ENCODE measurements at regions not wholly inside any gene's neighbourhood (a gene's known extent, or its start where the extent isn't known, plus 50 kb on each side); places are given as distances from the start of the nearest gene placed in this dataset.

DNA sequence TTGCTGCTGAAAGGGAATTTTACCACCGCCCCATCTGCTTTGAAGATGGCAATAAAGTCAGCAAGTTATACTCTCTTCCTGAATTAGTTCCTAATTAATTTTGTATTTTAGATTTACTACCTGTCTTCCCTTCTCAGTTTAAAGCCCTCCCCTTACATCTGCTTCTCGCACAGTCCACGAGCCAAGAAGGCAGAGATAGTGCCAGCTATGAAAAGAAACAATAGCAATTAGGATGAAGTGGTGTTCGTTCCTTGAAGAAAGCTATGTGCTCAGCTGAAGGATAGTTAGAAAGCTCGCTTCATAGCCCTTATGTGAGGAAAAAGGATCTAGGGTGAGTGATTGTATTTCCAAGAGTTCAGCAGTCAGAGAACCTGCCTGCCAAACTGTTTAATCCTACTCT, 1678.8 kb upstream of the TENM3 start:
- no peak overlapping the region for H2AK5ac ChIP-seq (ENCODE audit: low read length)
- no peak overlapping the region for H3K23ac ChIP-seq (ENCODE audit: low read length)

GRCh38 chr4:180565856-180566431, 1677.3 kb upstream of the TENM3 start:
- no CpG with 5 or more reads among the region's 2 CpGs for WGBS (ENCODE audit: extremely low coverage, insufficient coverage, insufficient read length)
- Histone ChIP-seq H3K4me3 (ENCODE audit: low read depth, low read length) (no peak overlapping the region), H2BK5ac (ENCODE audit: low read depth, low read length, poor library complexity) (no peak overlapping the region), H3K9ac (ENCODE audit: low read length) (no peak overlapping the region), H3K79me2 (ENCODE audit: control insufficient read depth, insufficient read depth, low read length, poor library complexity) (no peaks in the 10 kb centered on the region), H3K36me3 (ENCODE audit: control insufficient read depth in 1 of 2, insufficient read depth in 2 of 2, low read length in 2 of 2) (peaks cover 0 to under 1% of the 10 kb centered on the region in 2 experiments), H3K9me3 (ENCODE audit: insufficient read depth, low read depth, low read length) (peaks cover 11% of the 10 kb centered on the region), H3K14ac (ENCODE audit: low read length) (no peak overlapping the region), H3K27ac (ENCODE audit: low read depth, low read length) (no peak overlapping the region), H3K23ac (ENCODE audit: low read length) (no peak overlapping the region), H2AK5ac (ENCODE audit: low read length) (no peak overlapping the region), H3K79me1 (ENCODE audit: low read length) (no peaks in the 10 kb centered on the region), H2AFZ (ENCODE audit: insufficient read depth, low read length, poor library complexity) (no peak overlapping the region), H2BK12ac (ENCODE audit: low read length) (no peak overlapping the region), H3K4ac (ENCODE audit: low read depth, low read length) (no peak overlapping the region), H3K4me2 (ENCODE audit: low read length) (no peak overlapping the region), H3K18ac (ENCODE audit: low read length) (no peak overlapping the region), H2BK120ac (ENCODE audit: insufficient read depth, low read length, poor library complexity) (no peak overlapping the region), H4K91ac (ENCODE audit: low read depth, low read length) (no peak overlapping the region), H3K4me1 (ENCODE audit: control insufficient read depth in 1 of 2, insufficient read depth in 2 of 2, low read length in 2 of 2) (no peaks in the 10 kb centered on the region), H3K27me3 (ENCODE audit: insufficient read depth, low read length) (no peaks in the 10 kb centered on the region), H4K8ac (ENCODE audit: low read depth, low read length) (no peak overlapping the region), H4K12ac (ENCODE audit: low read depth, low read length) (no peak overlapping the region)
- DNase-seq, result no peak

More for the DNA sequence above, 1678.8 kb upstream of the TENM3 start:
- Histone ChIP-seq H3K27ac (ENCODE audit: low read depth, low read length) (no peak overlapping the region), H3K4ac (ENCODE audit: low read depth, low read length) (no peak overlapping the region), H3K36me3 (ENCODE audit: control insufficient read depth in 1 of 2, insufficient read depth in 2 of 2, low read length in 2 of 2) (no peaks in the 10 kb centered on the region), H3K14ac (ENCODE audit: low read length) (no peak overlapping the region), H3K4me2 (ENCODE audit: low read length) (no peak overlapping the region), H3K18ac (ENCODE audit: low read length) (no peak overlapping the region), H3K4me1 (ENCODE audit: control insufficient read depth in 1 of 2, insufficient read depth in 2 of 2, low read length in 2 of 2) (no peaks in the 10 kb centered on the region), H4K8ac (ENCODE audit: low read depth, low read length) (no peak overlapping the region), H2BK120ac (ENCODE audit: insufficient read depth, low read length, poor library complexity) (no peak overlapping the region), H3K79me1 (ENCODE audit: low read length) (no peaks in the 10 kb centered on the region), H2AFZ (ENCODE audit: insufficient read depth, low read length, poor library complexity) (no peak overlapping the region), H4K91ac (ENCODE audit: low read depth, low read length) (no peak overlapping the region), H3K27me3 (ENCODE audit: insufficient read depth, low read length) (no peaks in the 10 kb centered on the region), H3K9ac (ENCODE audit: low read length) (no peak overlapping the region), H4K12ac (ENCODE audit: low read depth, low read length) (no peak overlapping the region), H2BK12ac (ENCODE audit: low read length) (no peak overlapping the region), H3K79me2 (ENCODE audit: control insufficient read depth, insufficient read depth, low read length, poor library complexity) (no peaks in the 10 kb centered on the region), H3K9me3 (ENCODE audit: insufficient read depth, low read depth, low read length) (peaks cover 11% of the 10 kb centered on the region), H3K4me3 (ENCODE audit: low read depth, low read length) (no peak overlapping the region), H2BK5ac (ENCODE audit: low read depth, low read length, poor library complexity) (no peak overlapping the region)
- DNase-seq, result no peak
- WGBS (ENCODE audit: extremely low coverage, insufficient coverage, insufficient read length), result no CpG with 5 or more reads among the region's 5 CpGs

DNA sequence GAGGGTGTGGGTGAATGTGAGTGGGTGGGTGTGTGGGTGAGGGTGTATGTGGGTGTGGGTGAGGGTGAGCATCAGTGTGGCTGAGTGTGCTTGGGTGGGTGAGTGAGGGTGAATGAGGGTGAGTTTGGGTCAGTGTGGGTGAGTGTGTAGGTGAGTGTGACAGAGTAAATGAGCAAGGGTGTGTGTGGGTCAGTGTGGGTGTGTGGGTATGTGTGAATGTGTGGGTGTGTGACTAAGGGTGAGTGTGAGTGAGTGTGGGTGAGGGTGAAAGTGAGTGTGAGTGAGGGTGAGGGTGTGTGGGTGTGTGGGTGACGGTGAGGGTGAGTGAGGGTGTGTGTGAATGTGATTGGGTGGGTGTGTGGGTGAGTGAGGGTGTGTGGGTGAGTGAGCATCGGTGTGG, 1676.7 kb upstream of the TENM3 start:
- no peak overlapping the region for H3K4me3 ChIP-seq (ENCODE audit: low read depth, low read length)
- no peak overlapping the region for H2AFZ ChIP-seq (ENCODE audit: insufficient read depth, low read length, poor library complexity)
- H3K9ac ChIP-seq (ENCODE audit: low read length), result no peak overlapping the region
- no peak overlapping the region for H2AK5ac ChIP-seq (ENCODE audit: low read length)
- no peak overlapping the region for H3K27ac ChIP-seq (ENCODE audit: low read depth, low read length)
- WGBS (ENCODE audit: extremely low coverage, insufficient coverage, insufficient read length), result 100% methylated on average over 1 of the region's 2 CpGs
- no peak overlapping the region for H4K91ac ChIP-seq (ENCODE audit: low read depth, low read length)
- no peak overlapping the region for H2BK120ac ChIP-seq (ENCODE audit: insufficient read depth, low read length, poor library complexity)
- H2BK5ac ChIP-seq (ENCODE audit: low read depth, low read length, poor library complexity), result no peak overlapping the region
- no peaks in the 10 kb centered on the region for H3K27me3 ChIP-seq (ENCODE audit: insufficient read depth, low read length)
- no peak overlapping the region for H3K14ac ChIP-seq (ENCODE audit: low read length)
- no peak overlapping the region for H3K23ac ChIP-seq (ENCODE audit: low read length)
- H2BK12ac ChIP-seq (ENCODE audit: low read length), result no peak overlapping the region
- H3K4me2 ChIP-seq (ENCODE audit: low read length), result no peak overlapping the region
- H3K4me1 ChIP-seq (ENCODE audit: control insufficient read depth in 1 of 2, insufficient read depth in 2 of 2, low read length in 2 of 2), result no peaks in the 10 kb centered on the region
- no peak overlapping the region for H4K12ac ChIP-seq (ENCODE audit: low read depth, low read length)
- no peak overlapping the region for H4K8ac ChIP-seq (ENCODE audit: low read depth, low read length)
- no peaks in the 10 kb centered on the region for H3K79me2 ChIP-seq (ENCODE audit: control insufficient read depth, insufficient read depth, low read length, poor library complexity)
- H3K9me3 ChIP-seq (ENCODE audit: insufficient read depth, low read depth, low read length), result peaks cover 11% of the 10 kb centered on the region
- no peaks in the 10 kb centered on the region for H3K79me1 ChIP-seq (ENCODE audit: low read length)
- peaks cover 0 to 1% of the 10 kb centered on the region in 2 experiments for H3K36me3 ChIP-seq (ENCODE audit: control insufficient read depth in 1 of 2, insufficient read depth in 2 of 2, low read length in 2 of 2)
- no peak overlapping the region for H3K4ac ChIP-seq (ENCODE audit: low read depth, low read length)
- no peak overlapping the region for H3K18ac ChIP-seq (ENCODE audit: low read length)
- no peak for DNase-seq

- no peak overlapping the region for H4K12ac ChIP-seq (ENCODE audit: low read depth, low read length)
- H3K9ac ChIP-seq (ENCODE audit: low read length), result no peak overlapping the region
- no peaks in the 10 kb centered on the region for H3K79me2 ChIP-seq (ENCODE audit: control insufficient read depth, insufficient read depth, low read length, poor library complexity)
- no peaks in the 10 kb centered on the region for H3K4me1 ChIP-seq (ENCODE audit: control insufficient read depth in 1 of 2, insufficient read depth in 2 of 2, low read length in 2 of 2)
- 100% methylated on average over 7 of the region's 7 CpGs for WGBS (ENCODE audit: extremely low coverage, insufficient coverage, insufficient read length)
- H3K27me3 ChIP-seq (ENCODE audit: insufficient read depth, low read length), result no peaks in the 10 kb centered on the region
- H3K9me3 ChIP-seq (ENCODE audit: insufficient read depth, low read depth, low read length), result peaks cover 11% of the 10 kb centered on the region
- H3K14ac ChIP-seq (ENCODE audit: low read length), result no peak overlapping the region
- H3K4me2 ChIP-seq (ENCODE audit: low read length), result no peak overlapping the region
- H2BK5ac ChIP-seq (ENCODE audit: low read depth, low read length, poor library complexity), result no peak overlapping the region
- no peak overlapping the region for H4K8ac ChIP-seq (ENCODE audit: low read depth, low read length)
- H2AK5ac ChIP-seq (ENCODE audit: low read length), result no peak overlapping the region
- no peak overlapping the region for H2BK12ac ChIP-seq (ENCODE audit: low read length)
- no peak overlapping the region for H3K4me3 ChIP-seq (ENCODE audit: low read depth, low read length)
- no peak overlapping the region for H2AFZ ChIP-seq (ENCODE audit: insufficient read depth, low read length, poor library complexity)
- H2BK120ac ChIP-seq (ENCODE audit: insufficient read depth, low read length, poor library complexity), result no peak overlapping the region
- H3K36me3 ChIP-seq (ENCODE audit: control insufficient read depth in 1 of 2, insufficient read depth in 2 of 2, low read length in 2 of 2), result peaks cover 0 to 1% of the 10 kb centered on the region in 2 experiments
- H3K79me1 ChIP-seq (ENCODE audit: low read length), result no peaks in the 10 kb centered on the region
- no peak overlapping the region for H3K27ac ChIP-seq (ENCODE audit: low read depth, low read length)
- H3K23ac ChIP-seq (ENCODE audit: low read length), result no peak overlapping the region
- no peak overlapping the region for H4K91ac ChIP-seq (ENCODE audit: low read depth, low read length)
- DNase-seq, result no peak
- no peak overlapping the region for H3K18ac ChIP-seq (ENCODE audit: low read length)
- no peak overlapping the region for H3K4ac ChIP-seq (ENCODE audit: low read depth, low read length)
Measured at GRCh38 chr4:180567080-180567479, 1676.1 kb upstream of the TENM3 start.
